HepG2 (cell line): ENCODE measurements at regions not wholly inside any gene's neighbourhood (a gene's known extent, or its start where the extent isn't known, plus 50 kb on each side); places are given as distances from the start of the nearest gene placed in this dataset.

Experiments used
- GTF3A ChIP-seq: sonication (generic); formaldehyde crosslinking; conservative IDR thresholded peaks from 2 replicates; pipeline ENCODE4 v1.4.0; 2020; ENCODE audit warnings: mild to moderate bottlenecking, missing genetic modification reagents
- KLF6 ChIP-seq: IDR thresholded peaks from 2 replicates; pipeline ENCODE4 v1.8.0; 2016; ENCODE audit warnings: missing biosample characterization, missing genetic modification reagents
- MZF1 ChIP-seq: sonication (generic); formaldehyde crosslinking; IDR thresholded peaks from 2 replicates; pipeline ENCODE4 v1.8.1; 2023; ENCODE audit warnings: mild to moderate bottlenecking, missing genetic modification reagents, borderline replicate concordance
- NFIB ChIP-seq: sonication (generic); formaldehyde crosslinking; IDR thresholded peaks from 2 replicates; pipeline ENCODE4 v1.9.0; 2021; ENCODE audit warnings: missing genetic modification reagents, mild to moderate bottlenecking, borderline replicate concordance
- RFXAP ChIP-seq: sonication (generic); formaldehyde crosslinking; IDR thresholded peaks from 2 replicates; pipeline ENCODE4 v1.4.0; 2020; ENCODE audit warnings: missing genetic modification reagents, borderline replicate concordance
- SALL1 ChIP-seq: sonication (generic); formaldehyde crosslinking; IDR thresholded peaks from 2 replicates; pipeline ENCODE4 v1.8.0; 2022; ENCODE audit warnings: mild to moderate bottlenecking, missing genetic modification reagents
- ZNF17 ChIP-seq: sonication (generic); formaldehyde crosslinking; IDR thresholded peaks from 2 replicates; pipeline ENCODE4 v1.5.0; 2020; ENCODE audit warnings: mild to moderate bottlenecking, missing genetic modification reagents
- ZNF782 ChIP-seq: sonication (generic); formaldehyde crosslinking; IDR thresholded peaks from 2 replicates; pipeline ENCODE4 v1.4.0; 2020; ENCODE audit warnings: missing genetic modification reagents, mild to moderate bottlenecking, borderline replicate concordance
- TF ChIP-seq, protein P1 (sequence below), 2 experiments: fragments of 450-650 bp in 1 of 2; sonication (generic) in 1 of 2; formaldehyde crosslinking in 1 of 2; IDR thresholded peaks; 2 replicates each; pipeline versions ENCODE4 v1.6.1 to v1.8.0; 2016 to 2022; ENCODE audit warnings: antibody characterized with exemption in 1 of 2, mild to moderate bottlenecking in 1 of 2, missing genetic modification reagents in 1 of 2
- TF ChIP-seq, protein P2 (sequence below): sonication (generic); formaldehyde crosslinking; IDR thresholded peaks from 2 replicates; pipeline ENCODE4 v1.5.1; 2020; ENCODE audit warnings: missing genetic modification reagents, mild to moderate bottlenecking, borderline replicate concordance
- TF ChIP-seq, protein P3 (sequence below): IDR thresholded peaks from 2 replicates; pipeline ENCODE4 v1.6.1; 2016; ENCODE audit warnings: missing biosample characterization, missing genetic modification reagents, low read depth
- TF ChIP-seq, protein P4 (sequence below): sonication (generic); formaldehyde crosslinking; IDR thresholded peaks from 2 replicates; pipeline ENCODE4 v1.5.0; 2020; ENCODE audit warnings: missing genetic modification reagents, mild to moderate bottlenecking, borderline replicate concordance
- TF ChIP-seq, protein P5 (sequence below): IDR thresholded peaks from 2 replicates; pipeline ENCODE4 v1.6.1; 2012; ENCODE audit warnings: inconsistent platforms

DNA sequence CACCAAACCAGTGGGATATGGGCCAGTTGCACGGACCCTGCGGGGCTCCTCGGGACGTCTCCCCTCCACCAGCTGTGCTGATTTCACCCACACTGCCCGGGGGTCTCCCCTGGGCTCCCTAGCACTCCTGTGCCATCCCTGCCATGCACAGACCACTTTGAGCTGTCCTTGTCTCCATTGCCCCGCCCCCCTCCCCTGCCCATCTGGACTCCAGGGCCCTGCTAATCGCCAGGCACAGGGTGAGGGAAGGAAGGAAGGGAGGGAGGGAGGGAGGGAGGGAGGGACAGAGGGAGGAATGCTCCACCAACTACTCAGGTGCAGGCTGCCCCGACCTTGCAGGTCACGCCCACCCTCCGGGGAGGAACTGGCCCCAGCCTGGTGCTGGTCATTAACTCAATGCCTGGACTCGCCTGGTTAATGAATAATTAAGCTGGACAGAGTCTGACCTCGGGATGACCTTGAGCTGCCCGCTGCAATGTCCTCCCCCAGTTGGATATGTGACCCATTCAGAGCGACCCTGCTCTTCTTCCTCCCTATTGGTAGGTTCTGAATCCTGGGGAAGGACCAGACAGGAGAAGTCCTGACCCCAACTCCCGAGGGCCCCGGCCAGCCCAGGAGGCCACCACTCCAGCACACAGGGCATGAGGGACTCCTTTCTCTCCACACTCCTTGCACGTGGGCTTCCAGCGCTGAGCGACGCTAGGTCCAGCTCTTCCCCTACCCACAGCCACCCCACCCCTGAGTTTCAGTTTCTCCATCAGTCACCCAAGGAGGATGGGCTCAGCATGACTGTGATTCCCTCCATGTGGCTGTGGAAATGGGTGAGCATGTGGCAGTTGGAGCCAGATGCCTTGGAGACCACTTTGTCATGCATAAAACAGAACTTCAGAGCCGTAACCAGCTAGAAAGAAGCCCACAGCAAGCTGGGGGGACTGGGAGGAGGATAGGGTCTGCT is 62.1 kb downstream of the C9orf50 start (continued):
- TF ChIP-seq, protein P1, sequence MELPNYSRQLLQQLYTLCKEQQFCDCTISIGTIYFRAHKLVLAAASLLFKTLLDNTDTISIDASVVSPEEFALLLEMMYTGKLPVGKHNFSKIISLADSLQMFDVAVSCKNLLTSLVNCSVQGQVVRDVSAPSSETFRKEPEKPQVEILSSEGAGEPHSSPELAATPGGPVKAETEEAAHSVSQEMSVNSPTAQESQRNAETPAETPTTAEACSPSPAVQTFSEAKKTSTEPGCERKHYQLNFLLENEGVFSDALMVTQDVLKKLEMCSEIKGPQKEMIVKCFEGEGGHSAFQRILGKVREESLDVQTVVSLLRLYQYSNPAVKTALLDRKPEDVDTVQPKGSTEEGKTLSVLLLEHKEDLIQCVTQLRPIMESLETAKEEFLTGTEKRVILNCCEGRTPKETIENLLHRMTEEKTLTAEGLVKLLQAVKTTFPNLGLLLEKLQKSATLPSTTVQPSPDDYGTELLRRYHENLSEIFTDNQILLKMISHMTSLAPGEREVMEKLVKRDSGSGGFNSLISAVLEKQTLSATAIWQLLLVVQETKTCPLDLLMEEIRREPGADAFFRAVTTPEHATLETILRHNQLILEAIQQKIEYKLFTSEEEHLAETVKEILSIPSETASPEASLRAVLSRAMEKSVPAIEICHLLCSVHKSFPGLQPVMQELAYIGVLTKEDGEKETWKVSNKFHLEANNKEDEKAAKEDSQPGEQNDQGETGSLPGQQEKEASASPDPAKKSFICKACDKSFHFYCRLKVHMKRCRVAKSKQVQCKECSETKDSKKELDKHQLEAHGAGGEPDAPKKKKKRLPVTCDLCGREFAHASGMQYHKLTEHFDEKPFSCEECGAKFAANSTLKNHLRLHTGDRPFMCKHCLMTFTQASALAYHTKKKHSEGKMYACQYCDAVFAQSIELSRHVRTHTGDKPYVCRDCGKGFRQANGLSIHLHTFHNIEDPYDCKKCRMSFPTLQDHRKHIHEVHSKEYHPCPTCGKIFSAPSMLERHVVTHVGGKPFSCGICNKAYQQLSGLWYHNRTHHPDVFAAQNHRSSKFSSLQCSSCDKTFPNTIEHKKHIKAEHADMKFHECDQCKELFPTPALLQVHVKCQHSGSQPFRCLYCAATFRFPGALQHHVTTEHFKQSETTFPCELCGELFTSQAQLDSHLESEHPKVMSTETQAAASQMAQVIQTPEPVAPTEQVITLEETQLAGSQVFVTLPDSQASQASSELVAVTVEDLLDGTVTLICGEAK (IDR thresholded peaks at IDR 0.05) = no peak
- TF ChIP-seq, protein P1 (CRISPR knock-in tag; IDR thresholded peaks at IDR 0.05) = peak; percentile 93; the same call in 1 of the 2 replicates
- peak; percentile 90; the same call in 1 of the 2 replicates for TF ChIP-seq KLF6
- TF ChIP-seq, protein P2, sequence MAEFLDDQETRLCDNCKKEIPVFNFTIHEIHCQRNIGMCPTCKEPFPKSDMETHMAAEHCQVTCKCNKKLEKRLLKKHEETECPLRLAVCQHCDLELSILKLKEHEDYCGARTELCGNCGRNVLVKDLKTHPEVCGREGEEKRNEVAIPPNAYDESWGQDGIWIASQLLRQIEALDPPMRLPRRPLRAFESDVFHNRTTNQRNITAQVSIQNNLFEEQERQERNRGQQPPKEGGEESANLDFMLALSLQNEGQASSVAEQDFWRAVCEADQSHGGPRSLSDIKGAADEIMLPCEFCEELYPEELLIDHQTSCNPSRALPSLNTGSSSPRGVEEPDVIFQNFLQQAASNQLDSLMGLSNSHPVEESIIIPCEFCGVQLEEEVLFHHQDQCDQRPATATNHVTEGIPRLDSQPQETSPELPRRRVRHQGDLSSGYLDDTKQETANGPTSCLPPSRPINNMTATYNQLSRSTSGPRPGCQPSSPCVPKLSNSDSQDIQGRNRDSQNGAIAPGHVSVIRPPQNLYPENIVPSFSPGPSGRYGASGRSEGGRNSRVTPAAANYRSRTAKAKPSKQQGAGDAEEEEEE (CRISPR knock-in tag) = no peak
- TF ChIP-seq GTF3A = no peak
- TF ChIP-seq RFXAP (CRISPR knock-in tag) = peak; percentile 96
- TF ChIP-seq MZF1 (CRISPR knock-in tag) = no peak
- TF ChIP-seq ZNF782 = no peak
- TF ChIP-seq SALL1 (CRISPR knock-in tag) = peak; percentile 96
- TF ChIP-seq, protein P3, sequence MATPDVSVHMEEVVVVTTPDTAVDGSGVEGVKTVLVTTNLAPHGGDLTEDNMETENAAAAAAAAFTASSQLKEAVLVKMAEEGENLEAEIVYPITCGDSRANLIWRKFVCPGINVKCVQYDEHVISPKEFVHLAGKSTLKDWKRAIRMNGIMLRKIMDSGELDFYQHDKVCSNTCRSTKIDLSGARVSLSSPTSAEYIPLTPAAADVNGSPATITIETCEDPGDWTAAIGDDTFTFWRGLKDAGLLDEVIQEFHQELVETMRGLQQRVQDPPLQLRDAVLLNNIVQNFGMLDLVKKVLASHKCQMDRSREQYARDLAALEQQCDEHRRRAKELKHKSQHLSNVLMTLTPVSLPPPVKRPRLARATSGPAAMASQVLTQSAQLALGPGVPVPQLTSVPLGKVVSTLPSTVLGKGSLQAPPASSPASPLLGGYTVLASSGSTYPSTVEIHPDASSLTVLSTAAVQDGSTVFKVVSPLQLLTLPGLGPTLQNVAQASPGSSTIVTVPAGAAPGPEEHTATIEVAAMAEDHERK (CRISPR knock-in tag) = 0 out of 2 replicates have a peak, but pooled peaks have one; percentile 28
- TF ChIP-seq, protein P4, sequence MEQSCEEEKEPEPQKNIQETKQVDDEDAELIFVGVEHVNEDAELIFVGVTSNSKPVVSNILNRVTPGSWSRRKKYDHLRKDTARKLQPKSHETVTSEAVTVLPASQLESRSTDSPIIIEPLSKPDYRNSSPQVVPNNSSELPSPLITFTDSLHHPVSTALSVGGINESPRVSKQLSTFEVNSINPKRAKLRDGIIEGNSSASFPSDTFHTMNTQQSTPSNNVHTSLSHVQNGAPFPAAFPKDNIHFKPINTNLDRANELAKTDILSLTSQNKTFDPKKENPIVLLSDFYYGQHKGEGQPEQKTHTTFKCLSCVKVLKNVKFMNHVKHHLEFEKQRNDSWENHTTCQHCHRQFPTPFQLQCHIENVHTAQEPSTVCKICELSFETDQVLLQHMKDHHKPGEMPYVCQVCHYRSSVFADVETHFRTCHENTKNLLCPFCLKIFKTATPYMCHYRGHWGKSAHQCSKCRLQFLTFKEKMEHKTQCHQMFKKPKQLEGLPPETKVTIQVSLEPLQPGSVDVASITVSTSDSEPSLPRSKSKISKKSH (CRISPR knock-in tag) = peak; percentile 99
- TF ChIP-seq, protein P5, sequence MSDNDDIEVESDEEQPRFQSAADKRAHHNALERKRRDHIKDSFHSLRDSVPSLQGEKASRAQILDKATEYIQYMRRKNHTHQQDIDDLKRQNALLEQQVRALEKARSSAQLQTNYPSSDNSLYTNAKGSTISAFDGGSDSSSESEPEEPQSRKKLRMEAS = no peak
- TF ChIP-seq ZNF17 (CRISPR knock-in tag) = no peak
- peak; percentile 88; the same call in 1 of the 2 replicates for TF ChIP-seq NFIB (CRISPR knock-in tag)
